NCI-H2081 treated with DMSO at 0.1 percent for 48 hours (cell line): ENCODE measurements at regions not wholly inside any gene's neighbourhood (a gene's known extent, or its start where the extent isn't known, plus 50 kb on each side); places are given as distances from the start of the nearest gene placed in this dataset.
"Not testable (repeated sequence)": the region's sequence is repeated elsewhere in the genome, so short reads cannot be mapped to it uniquely, and the experiment has no call there.

Experiments
- DNase-seq: peaks from one replicate; lab custom pipeline; 2025; lab: John Stamatoyannopoulos, UW

GRCh38 chr3:83251490-83251889, 1490.0 kb upstream of the GBE1 start:
- no peak for DNase-seq

- DNase-seq: no peak
Measured at GRCh38 chr3:83250613-83251012, 1489.2 kb upstream of the GBE1 start.

- DNase-seq: no peak
Measured at GRCh38 chr3:83248454-83248853, 1487.0 kb upstream of the GBE1 start.

DNA sequence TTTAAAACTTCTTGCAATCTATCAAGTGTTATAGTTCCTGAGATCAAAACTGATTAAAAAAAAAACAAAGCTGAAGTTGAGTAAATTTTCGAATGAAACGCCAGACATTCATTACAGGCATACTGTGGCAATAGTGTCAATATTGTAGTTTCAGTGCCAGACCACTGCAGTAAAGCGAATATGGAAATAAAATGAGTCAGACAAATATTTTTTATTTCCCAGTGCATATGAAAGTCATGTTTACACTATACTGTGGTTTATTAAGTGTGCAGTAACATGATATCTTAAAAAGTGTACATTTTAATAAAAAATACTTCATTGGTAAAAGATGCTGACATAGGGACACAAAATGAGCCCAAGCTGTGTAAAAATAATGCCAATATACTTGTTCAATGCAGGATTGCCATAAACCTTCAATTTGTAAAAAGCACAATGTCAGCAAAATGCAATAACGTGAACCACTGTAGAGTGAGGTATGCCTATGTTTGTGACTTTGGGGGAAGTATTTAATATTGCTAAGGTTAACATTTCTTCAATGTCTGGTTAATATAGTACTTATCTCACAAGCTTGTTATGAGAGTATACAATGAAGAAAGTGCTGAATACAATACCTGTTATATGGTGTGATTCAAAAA, 1473.9 kb upstream of the GBE1 start:
- no peak for DNase-seq

DNA sequence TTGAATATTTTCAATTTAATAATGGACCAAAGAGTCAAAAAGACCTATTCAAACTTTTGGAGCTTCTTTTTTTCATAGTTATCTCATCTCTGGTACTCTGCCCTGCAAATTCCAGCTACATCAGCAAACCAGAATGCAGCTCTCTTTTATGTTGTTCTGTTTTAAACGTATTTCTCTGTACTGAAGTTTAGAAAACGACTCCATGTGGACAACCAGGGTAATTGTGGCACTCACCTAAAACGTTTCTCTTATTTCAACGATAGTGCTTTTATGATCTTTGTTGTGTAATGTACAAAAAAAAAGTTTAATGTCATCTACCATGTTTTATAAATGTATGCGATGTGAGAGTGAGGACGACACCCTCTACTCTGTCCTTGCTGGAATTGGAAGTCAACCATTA, 1472.3 kb upstream of the GBE1 start:
- no peak for DNase-seq

- no peak for DNase-seq
Measured at GRCh38 chr3:83230841-83231240, 1469.4 kb upstream of the GBE1 start.

DNA sequence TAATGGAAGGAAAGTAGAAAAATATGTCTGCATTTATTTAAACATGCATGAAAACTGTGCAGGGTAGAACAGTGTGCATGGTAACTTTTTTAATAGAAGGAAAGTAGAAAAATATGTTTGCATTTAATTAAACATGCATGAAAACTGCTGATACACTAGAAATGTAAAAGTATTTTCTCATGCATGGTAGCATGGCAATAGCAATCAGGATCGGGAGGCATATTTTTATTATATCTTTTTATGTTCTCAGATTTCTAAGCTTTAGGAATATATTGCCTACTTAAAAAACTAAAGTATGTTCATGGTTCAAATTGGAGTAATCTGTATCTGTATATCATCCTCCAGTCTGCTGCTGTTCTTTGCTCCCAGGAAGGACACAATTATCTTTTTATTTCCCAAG, 1468.9 kb upstream of the GBE1 start:
- DNase-seq: no peak

DNA sequence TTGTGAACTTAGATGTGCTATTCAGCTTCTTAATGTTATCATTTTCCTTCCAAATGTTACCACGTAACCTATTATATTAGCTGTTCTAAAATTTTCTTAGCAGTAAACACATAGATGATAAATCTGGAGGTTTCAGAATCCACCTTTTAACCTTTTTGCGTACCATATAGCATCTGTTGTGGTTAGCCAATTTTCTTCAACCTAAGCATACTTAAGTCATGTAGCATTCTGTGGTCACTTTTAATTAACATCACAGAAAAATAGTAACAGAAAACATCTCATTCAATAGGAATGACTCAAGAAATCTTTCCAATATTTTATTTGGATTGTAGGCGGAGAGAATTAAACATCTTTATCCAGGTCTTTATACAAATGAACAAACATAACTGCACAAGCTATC, 1465.3 kb upstream of the GBE1 start:
- no peak for DNase-seq

DNA sequence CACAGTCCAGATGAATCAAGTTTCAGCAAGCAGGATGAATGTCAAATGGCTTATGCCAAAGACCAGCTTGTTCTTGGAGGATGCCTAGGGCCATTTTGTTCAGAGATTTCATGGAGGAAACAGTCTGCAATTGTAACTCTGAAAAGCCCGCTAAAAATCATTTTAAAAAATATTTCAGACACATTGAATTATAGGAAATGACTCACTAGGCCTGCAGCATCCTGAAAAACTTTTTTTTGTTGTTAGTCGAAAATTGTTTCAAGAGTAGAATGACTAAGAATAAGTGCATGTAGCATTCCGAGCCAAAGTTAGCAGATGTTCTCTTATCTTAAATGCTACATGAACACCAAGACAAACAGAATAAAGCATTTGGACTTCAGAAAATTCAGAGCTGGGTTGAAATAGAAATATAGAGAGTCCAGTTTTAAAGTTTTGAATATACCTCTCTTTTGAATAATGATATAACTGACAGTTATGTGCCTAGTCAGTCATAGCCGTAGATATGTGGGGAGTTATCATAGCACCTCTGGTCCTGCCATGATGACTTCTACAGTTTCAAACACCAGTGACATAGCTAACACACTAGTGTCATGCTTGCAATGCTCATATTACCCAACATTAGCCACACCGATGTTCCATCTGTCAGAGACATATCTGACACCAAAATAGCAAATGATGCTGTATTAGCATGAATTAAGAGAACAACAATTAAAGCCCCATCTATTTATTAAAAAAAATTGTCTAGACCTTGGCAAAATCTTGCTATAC, 1462.8 kb upstream of the GBE1 start:
- no peak for DNase-seq

- no peak for DNase-seq
Measured at GRCh38 chr3:83218383-83219200, 1457.1 kb upstream of the GBE1 start.

- not testable (repeated sequence) for DNase-seq
Measured at GRCh38 chr3:83217595-83218118, 1456.2 kb upstream of the GBE1 start.

- DNase-seq: no peak
Measured at GRCh38 chr3:83216919-83217594, 1455.6 kb upstream of the GBE1 start.

GRCh38 chr3:83195243-83195642, 1433.8 kb upstream of the GBE1 start:
- DNase-seq: no peak

- DNase-seq: no peak
Measured at GRCh38 chr3:83193526-83193925, 1432.1 kb upstream of the GBE1 start.

- DNase-seq: no peak
Measured at GRCh38 chr3:83189634-83190033, 1428.2 kb upstream of the GBE1 start.

- no peak for DNase-seq
Measured at GRCh38 chr3:83169473-83169872, 1408.0 kb upstream of the GBE1 start.

GRCh38 chr3:83150896-83151295, 1389.5 kb upstream of the GBE1 start:
- DNase-seq: no peak

- no peak for DNase-seq
Measured at GRCh38 chr3:83140983-83141382, 1379.5 kb upstream of the GBE1 start.

GRCh38 chr3:83131236-83131635, 1369.8 kb upstream of the GBE1 start:
- no peak for DNase-seq

GRCh38 chr3:83122774-83123350, 1361.4 kb upstream of the GBE1 start:
- no peak for DNase-seq

GRCh38 chr3:83093222-83093572, 1331.8 kb upstream of the GBE1 start:
- no peak for DNase-seq
